ENCODE measurements at regions not wholly inside any gene's neighbourhood (a gene's known extent, or its start where the extent isn't known, plus 50 kb on each side); places are given as distances from the start of the nearest gene placed in this dataset.

GRCh38 chr5:61790007-61790406 is 457.9 kb downstream of the ZSWIM6 start:
- no peaks in the 10 kb centered on the region for H4K20me1 ChIP-seq (ENCODE audit: insufficient read depth, low read length)
- H3K36me3 ChIP-seq (ENCODE audit: insufficient read depth, low read length) = no peaks in the 10 kb centered on the region
- H3K9ac ChIP-seq (ENCODE audit: low read depth, low read length) = no peak overlapping the region
- H3K27ac ChIP-seq (ENCODE audit: low read length) = no peak overlapping the region
- H3K79me2 ChIP-seq (ENCODE audit: insufficient read depth, low read length) = no peaks in the 10 kb centered on the region
- H3K27me3 ChIP-seq (ENCODE audit: insufficient read depth, low read length, poor library complexity) = no peaks in the 10 kb centered on the region
- TF ChIP-seq EZH2 (IDR thresholded peaks at IDR 0.05; ENCODE audit: borderline replicate concordance, low read depth, low read length, severe bottlenecking) (no peak), CTCF (IDR thresholded peaks at IDR 0.05; ENCODE audit: borderline replicate concordance, extremely low read depth, low read length, poor library complexity, severe bottlenecking) (no peak)
- no peaks in the 10 kb centered on the region for H3K9me3 ChIP-seq (ENCODE audit: insufficient read depth, low read length, severe bottlenecking)
- DNase-seq (no peak), ATAC-seq (ENCODE audit: insufficient read depth, low read depth) (no peak)
- no peak overlapping the region for H3K4me2 ChIP-seq (ENCODE audit: insufficient read depth, low read length)
- H3K4me1 ChIP-seq (ENCODE audit: insufficient read depth, low read length) = no peaks in the 10 kb centered on the region
- no peak overlapping the region for H2AFZ ChIP-seq (ENCODE audit: low read depth, low read length)
- H3K4me3 ChIP-seq (ENCODE audit: low read depth in 1 of 2, low read length in 2 of 2) = no peak overlapping the region

- no peaks in the 10 kb centered on the region for H3K27me3 ChIP-seq (ENCODE audit: insufficient read depth, low read length, poor library complexity)
- no peak overlapping the region for H3K4me3 ChIP-seq (ENCODE audit: low read depth in 1 of 2, low read length in 2 of 2)
- H3K4me1 ChIP-seq (ENCODE audit: insufficient read depth, low read length) = no peaks in the 10 kb centered on the region
- DNase-seq (no peak), ATAC-seq (ENCODE audit: insufficient read depth, low read depth) (no peak)
- H3K36me3 ChIP-seq (ENCODE audit: insufficient read depth, low read length) = no peaks in the 10 kb centered on the region
- TF ChIP-seq EZH2 (IDR thresholded peaks at IDR 0.05; ENCODE audit: borderline replicate concordance, low read depth, low read length, severe bottlenecking) (no peak), CTCF (IDR thresholded peaks at IDR 0.05; ENCODE audit: borderline replicate concordance, extremely low read depth, low read length, poor library complexity, severe bottlenecking) (no peak)
- no peaks in the 10 kb centered on the region for H3K79me2 ChIP-seq (ENCODE audit: insufficient read depth, low read length)
- no peak overlapping the region for H3K27ac ChIP-seq (ENCODE audit: low read length)
- H4K20me1 ChIP-seq (ENCODE audit: insufficient read depth, low read length) = no peaks in the 10 kb centered on the region
- no peak overlapping the region for H3K9ac ChIP-seq (ENCODE audit: low read depth, low read length)
- H3K9me3 ChIP-seq (ENCODE audit: insufficient read depth, low read length, severe bottlenecking) = no peaks in the 10 kb centered on the region
- H3K4me2 ChIP-seq (ENCODE audit: insufficient read depth, low read length) = no peak overlapping the region
- no peak overlapping the region for H2AFZ ChIP-seq (ENCODE audit: low read depth, low read length)
Observed at GRCh38 chr5:61790678-61791077, 458.6 kb downstream of the ZSWIM6 start.

- no peak overlapping the region for H3K27ac ChIP-seq (ENCODE audit: low read length)
- H4K20me1 ChIP-seq (ENCODE audit: insufficient read depth, low read length) = no peaks in the 10 kb centered on the region
- no peak overlapping the region for H3K4me2 ChIP-seq (ENCODE audit: insufficient read depth, low read length)
- H2AFZ ChIP-seq (ENCODE audit: low read depth, low read length) = no peak overlapping the region
- ATAC-seq (ENCODE audit: insufficient read depth, low read depth) = no peak
- TF ChIP-seq CTCF (IDR thresholded peaks at IDR 0.05; ENCODE audit: borderline replicate concordance, extremely low read depth, low read length, poor library complexity, severe bottlenecking) (no peak), EZH2 (IDR thresholded peaks at IDR 0.05; ENCODE audit: borderline replicate concordance, low read depth, low read length, severe bottlenecking) (no peak)
- H3K4me3 ChIP-seq (ENCODE audit: low read depth in 1 of 2, low read length in 2 of 2) = no peak overlapping the region
- no peaks in the 10 kb centered on the region for H3K27me3 ChIP-seq (ENCODE audit: insufficient read depth, low read length, poor library complexity)
- no peak overlapping the region for H3K9ac ChIP-seq (ENCODE audit: low read depth, low read length)
- H3K79me2 ChIP-seq (ENCODE audit: insufficient read depth, low read length) = no peaks in the 10 kb centered on the region
- H3K36me3 ChIP-seq (ENCODE audit: insufficient read depth, low read length) = no peaks in the 10 kb centered on the region
- H3K4me1 ChIP-seq (ENCODE audit: insufficient read depth, low read length) = no peaks in the 10 kb centered on the region
- no peak for DNase-seq
- H3K9me3 ChIP-seq (ENCODE audit: insufficient read depth, low read length, severe bottlenecking) = no peaks in the 10 kb centered on the region
Observed at GRCh38 chr5:61796773-61797172, 464.7 kb downstream of the ZSWIM6 start.

- no peaks in the 10 kb centered on the region for H3K36me3 ChIP-seq (ENCODE audit: insufficient read depth, low read length)
- no peak for ATAC-seq (ENCODE audit: insufficient read depth, low read depth)
Observed at GRCh38 chr5:61800450-61800849, 468.4 kb downstream of the ZSWIM6 start.

More at GRCh38 chr5:61800450-61800849, 468.4 kb downstream of the ZSWIM6 start:
- Histone ChIP-seq H4K20me1 (ENCODE audit: insufficient read depth, low read length) (no peaks in the 10 kb centered on the region), H3K9me3 (ENCODE audit: insufficient read depth, low read length, severe bottlenecking) (no peaks in the 10 kb centered on the region), H3K4me1 (ENCODE audit: insufficient read depth, low read length) (no peaks in the 10 kb centered on the region), H3K4me2 (ENCODE audit: insufficient read depth, low read length) (no peak overlapping the region), H3K4me3 (ENCODE audit: low read depth in 1 of 2, low read length in 2 of 2) (no peak overlapping the region), H3K27ac (ENCODE audit: low read length) (no peak overlapping the region), H3K79me2 (ENCODE audit: insufficient read depth, low read length) (no peaks in the 10 kb centered on the region), H3K9ac (ENCODE audit: low read depth, low read length) (no peak overlapping the region), H3K27me3 (ENCODE audit: insufficient read depth, low read length, poor library complexity) (no peaks in the 10 kb centered on the region), H2AFZ (ENCODE audit: low read depth, low read length) (no peak overlapping the region)
- DNase-seq = no peak
- TF ChIP-seq CTCF (IDR thresholded peaks at IDR 0.05; ENCODE audit: borderline replicate concordance, extremely low read depth, low read length, poor library complexity, severe bottlenecking) (no peak), EZH2 (IDR thresholded peaks at IDR 0.05; ENCODE audit: borderline replicate concordance, low read depth, low read length, severe bottlenecking) (no peak)
